Bronchial epithelial cell (primary cell): ENCODE measurements at regions not wholly inside any gene's neighbourhood (a gene's known extent, or its start where the extent isn't known, plus 50 kb on each side); places are given as distances from the start of the nearest gene placed in this dataset.

Source experiments
- DNase-seq: peaks from one replicate; pipeline ENCODE4 v3.0.0-alpha.2; 2010; ENCODE audit warnings: low read depth
- FAIRE-seq: peaks from 2 replicates; lab custom pipeline; 2011; peaks lifted over from hg19 to GRCh38; lab: Jason Lieb, UNC
- H3K27me3 ChIP-seq: 2 replicates; pipeline ENCODE4 v1.5.1; 2011; ENCODE audit warnings: low read length; ENCODE audit not compliant: control insufficient read depth, insufficient read depth
- H3K36me3 ChIP-seq: 2 replicates; pipeline ENCODE4 v1.5.1; 2011; ENCODE audit warnings: low read length; ENCODE audit not compliant: control insufficient read depth, insufficient read depth
- H3K4me3 ChIP-seq: 2 replicates; pipeline ENCODE4 v1.5.1; 2011; ENCODE audit warnings: mild to moderate bottlenecking, low read depth, low read length, control low read depth
- TF ChIP-seq, protein P1 (sequence below): IDR thresholded peaks from 2 replicates; pipeline ENCODE4 v1.5.1; 2011; ENCODE audit warnings: mild to moderate bottlenecking, moderate library complexity, low read length, control low read depth, inconsistent platforms; ENCODE audit not compliant: insufficient read depth, severe bottlenecking

DNA sequence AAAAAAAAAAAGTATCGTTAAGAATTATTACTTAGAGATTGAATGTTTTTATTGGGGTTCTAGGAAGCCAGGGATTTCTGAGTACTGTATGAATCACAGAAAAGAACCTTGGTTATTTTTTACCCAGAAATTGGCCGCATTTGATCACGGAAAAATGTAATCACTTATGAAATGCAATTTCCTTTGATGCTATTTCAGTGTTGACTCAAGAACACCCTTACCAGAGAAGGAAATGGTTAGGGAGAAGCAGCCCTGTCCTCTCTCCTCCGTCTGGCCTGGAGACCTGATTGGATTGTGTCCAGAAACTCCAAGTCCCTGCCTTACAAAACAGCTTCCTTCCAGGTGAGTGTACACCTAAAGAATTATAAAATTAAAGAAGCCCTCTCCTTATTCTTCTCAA lies 116.7 kb downstream of the MED10 start:
- peak; percentile 56 for DNase-seq
- Histone ChIP-seq H3K4me3 (no peak overlapping the region), H3K27me3 (no peaks in the 10 kb centered on the region), H3K36me3 (no peaks in the 10 kb centered on the region)
- no peak for FAIRE-seq
- TF ChIP-seq, protein P1, sequence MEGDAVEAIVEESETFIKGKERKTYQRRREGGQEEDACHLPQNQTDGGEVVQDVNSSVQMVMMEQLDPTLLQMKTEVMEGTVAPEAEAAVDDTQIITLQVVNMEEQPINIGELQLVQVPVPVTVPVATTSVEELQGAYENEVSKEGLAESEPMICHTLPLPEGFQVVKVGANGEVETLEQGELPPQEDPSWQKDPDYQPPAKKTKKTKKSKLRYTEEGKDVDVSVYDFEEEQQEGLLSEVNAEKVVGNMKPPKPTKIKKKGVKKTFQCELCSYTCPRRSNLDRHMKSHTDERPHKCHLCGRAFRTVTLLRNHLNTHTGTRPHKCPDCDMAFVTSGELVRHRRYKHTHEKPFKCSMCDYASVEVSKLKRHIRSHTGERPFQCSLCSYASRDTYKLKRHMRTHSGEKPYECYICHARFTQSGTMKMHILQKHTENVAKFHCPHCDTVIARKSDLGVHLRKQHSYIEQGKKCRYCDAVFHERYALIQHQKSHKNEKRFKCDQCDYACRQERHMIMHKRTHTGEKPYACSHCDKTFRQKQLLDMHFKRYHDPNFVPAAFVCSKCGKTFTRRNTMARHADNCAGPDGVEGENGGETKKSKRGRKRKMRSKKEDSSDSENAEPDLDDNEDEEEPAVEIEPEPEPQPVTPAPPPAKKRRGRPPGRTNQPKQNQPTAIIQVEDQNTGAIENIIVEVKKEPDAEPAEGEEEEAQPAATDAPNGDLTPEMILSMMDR, result no peak

DNA sequence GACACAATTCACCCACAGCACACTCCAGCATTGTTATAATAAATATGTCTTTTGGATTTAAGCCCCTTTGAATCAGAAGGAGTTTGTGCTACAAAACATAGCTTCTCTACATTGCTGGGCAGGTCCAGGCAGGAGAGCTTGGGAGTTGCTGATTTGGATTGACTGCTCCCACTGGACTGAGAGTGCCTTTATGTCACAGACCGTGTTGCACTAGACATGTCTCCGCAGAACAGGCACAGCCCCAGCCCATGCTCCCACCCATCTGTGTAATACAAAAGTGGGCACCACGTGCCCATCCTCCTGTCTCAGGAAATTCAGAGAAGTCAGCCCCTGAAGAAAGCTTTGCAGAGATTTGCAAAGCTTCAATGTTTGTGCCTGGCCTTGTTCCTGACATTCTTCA lies 117.1 kb downstream of the MED10 start:
- H3K4me3 ChIP-seq, result no peak overlapping the region
- H3K36me3 ChIP-seq, result no peaks in the 10 kb centered on the region
- DNase-seq (peak; percentile 45), FAIRE-seq (no peak)
- TF ChIP-seq, protein P1, result no peak
- H3K27me3 ChIP-seq, result no peaks in the 10 kb centered on the region

DNA sequence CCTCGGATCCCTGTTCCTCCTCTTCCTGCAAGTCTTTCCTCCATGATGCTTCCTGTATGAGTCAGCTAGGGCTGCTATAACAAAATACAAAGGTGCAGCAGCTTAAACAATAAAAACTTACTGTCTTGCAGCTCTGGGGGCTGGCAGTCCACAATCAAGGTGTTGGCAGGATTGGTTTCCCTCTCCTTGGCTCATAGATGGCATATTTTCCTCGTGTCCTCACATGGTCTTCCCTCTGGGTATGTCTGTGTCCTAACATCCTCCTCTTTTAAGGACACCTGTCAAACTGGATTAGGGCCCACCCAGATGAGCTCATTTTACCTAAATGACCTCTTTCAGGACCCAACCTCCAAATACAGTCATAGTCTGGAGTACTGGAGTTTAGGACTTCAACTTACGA lies 117.5 kb downstream of the MED10 start:
- peak; percentile 42 for DNase-seq
- H3K27me3 ChIP-seq, result no peaks in the 10 kb centered on the region
- TF ChIP-seq, protein P1, result no peak
- H3K36me3 ChIP-seq, result no peaks in the 10 kb centered on the region
- H3K4me3 ChIP-seq, result no peak overlapping the region
- no peak for FAIRE-seq

DNA sequence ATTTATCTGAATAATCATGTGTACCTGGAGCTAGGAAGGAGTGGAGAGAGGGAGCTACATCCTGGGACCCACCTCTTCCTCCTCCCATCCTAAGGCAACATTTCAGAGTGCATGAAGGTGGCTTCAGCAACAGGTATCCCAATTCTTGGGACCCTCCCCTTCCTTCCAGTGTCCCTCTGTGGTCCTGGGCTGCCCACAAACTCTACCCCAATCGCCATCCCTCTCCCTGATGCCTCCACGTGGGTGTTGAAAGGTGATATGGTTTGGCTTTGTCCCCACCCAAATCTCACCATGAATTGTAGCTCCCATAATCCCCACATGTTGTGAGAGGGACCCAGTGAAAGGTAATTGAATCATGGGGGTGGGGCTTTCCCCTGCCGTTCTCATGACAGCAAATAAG lies 121.4 kb downstream of the MED10 start:
- no peak for FAIRE-seq
- DNase-seq, result no peak
- TF ChIP-seq, protein P1, result no peak
- H3K4me3 ChIP-seq, result no peak overlapping the region
- no peaks in the 10 kb centered on the region for H3K36me3 ChIP-seq
- no peaks in the 10 kb centered on the region for H3K27me3 ChIP-seq

DNA sequence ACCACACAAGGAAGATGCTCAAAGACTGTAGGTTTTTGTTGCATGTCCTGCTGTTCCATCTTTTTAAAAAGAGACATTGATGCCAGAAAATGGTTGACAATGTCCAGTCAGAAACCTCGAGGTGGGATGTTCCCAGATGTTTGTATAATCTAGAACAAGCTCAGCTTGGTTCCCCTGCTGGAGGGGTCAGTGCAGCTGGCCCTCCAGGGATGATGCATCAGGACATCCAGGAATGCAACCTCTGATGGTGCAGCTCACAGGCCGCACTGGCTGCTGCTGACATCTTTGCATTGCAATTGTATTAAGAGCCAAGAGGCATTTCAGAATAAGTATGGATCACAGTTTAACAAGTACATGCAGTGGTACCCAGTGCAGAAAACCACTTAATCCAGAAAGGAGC lies 122.4 kb downstream of the MED10 start:
- no peak for DNase-seq
- Histone ChIP-seq H3K4me3 (no peak overlapping the region), H3K27me3 (no peaks in the 10 kb centered on the region), H3K36me3 (no peaks in the 10 kb centered on the region)
- no peak for FAIRE-seq
- TF ChIP-seq, protein P1, result no peak

DNA sequence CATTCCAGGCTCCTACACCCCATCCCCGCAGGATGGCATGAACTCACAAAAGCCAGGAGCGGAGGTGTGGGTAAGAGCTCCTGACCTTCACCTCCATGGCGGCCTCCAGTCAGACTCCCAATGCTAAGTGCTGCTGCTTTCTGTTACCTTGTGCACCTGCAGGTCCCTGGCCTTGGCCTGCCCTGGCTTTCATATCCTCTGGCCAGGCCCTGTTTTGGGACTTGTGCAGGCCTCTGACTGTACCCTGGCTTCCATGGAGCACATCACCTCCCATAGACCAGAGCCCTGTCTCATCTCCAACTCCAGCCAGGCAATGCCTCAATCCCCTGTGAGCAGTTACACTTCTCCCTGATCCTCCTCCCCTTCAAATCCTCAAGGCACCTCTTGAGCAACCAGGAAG lies 124.5 kb downstream of the MED10 start:
- Histone ChIP-seq H3K36me3 (no peaks in the 10 kb centered on the region), H3K4me3 (no peak overlapping the region), H3K27me3 (no peaks in the 10 kb centered on the region)
- FAIRE-seq (no peak), DNase-seq (no peak)
- TF ChIP-seq, protein P1, result no peak
